Keratinocyte (primary cell): ENCODE measurements at regions not wholly inside any gene's neighbourhood (a gene's known extent, or its start where the extent isn't known, plus 50 kb on each side); places are given as distances from the start of the nearest gene placed in this dataset.

ENCODE experiments used
- CTCF ChIP-seq, 3 experiments: IDR thresholded peaks in 1 of 3; conservative IDR thresholded peaks in 1 of 3; optimal IDR thresholded peaks in 1 of 3; 2 replicates in 2 of 3; 3 replicates in 1 of 3; pipeline versions ENCODE3 to v1.5.1; 2011; ENCODE audit warnings: low read length in 3 of 3, mild to moderate bottlenecking in 3 of 3, moderate library complexity in 2 of 3, control low read depth in 1 of 3, inconsistent platforms in 1 of 3; ENCODE audit not compliant: insufficient read depth in 2 of 3; ENCODE audit errors: extremely low read depth in 1 of 3
- EZH2 ChIP-seq: IDR thresholded peaks from one replicate; pipeline ENCODE4 v1.6.1; 2012; ENCODE audit warnings: inconsistent platforms, mild to moderate bottlenecking, low read length, moderate library complexity

GRCh38 chr7:1330801-1331425 lies 98.2 kb downstream of the UNCX start:
- no peak for TF ChIP-seq CTCF (optimal IDR thresholded peaks at IDR 0.05 in 1 of 3, IDR thresholded peaks at IDR 0.05 in 1 of 3, conservative IDR thresholded peaks at IDR 0.05 in 1 of 3; ENCODE audit: extremely low read depth in 1 of 3, insufficient read depth in 2 of 3, low read length in 3 of 3)
- no peak for TF ChIP-seq EZH2
